ENCODE measurements at regions not wholly inside any gene's neighbourhood (a gene's known extent, or its start where the extent isn't known, plus 50 kb on each side); places are given as distances from the start of the nearest gene placed in this dataset.
"Not testable (repeated sequence)": the region's sequence is repeated elsewhere in the genome, so short reads cannot be mapped to it uniquely, and the experiment has no call there.

DNA sequence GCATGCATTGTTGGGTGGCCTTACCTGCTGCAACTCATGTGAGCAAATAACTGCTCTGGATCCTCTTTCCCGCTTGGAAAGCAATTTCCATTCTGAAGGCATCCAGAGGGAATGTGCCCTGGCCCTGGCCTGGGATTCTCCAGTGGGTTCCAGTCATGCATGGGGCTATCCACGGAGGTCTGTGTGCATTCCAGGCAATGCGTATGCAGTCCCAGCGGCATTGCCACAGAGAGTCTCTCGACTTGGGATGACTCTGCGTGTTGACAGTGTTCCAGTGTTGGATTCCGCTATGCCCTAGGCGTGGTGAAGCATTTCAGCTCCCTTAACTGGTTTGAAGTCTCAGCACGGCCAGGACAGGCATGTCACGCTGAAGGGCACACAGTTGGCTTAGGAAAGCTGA, 113.9 kb downstream of the SNRPN start:
- no peak for DNase-seq

DNA sequence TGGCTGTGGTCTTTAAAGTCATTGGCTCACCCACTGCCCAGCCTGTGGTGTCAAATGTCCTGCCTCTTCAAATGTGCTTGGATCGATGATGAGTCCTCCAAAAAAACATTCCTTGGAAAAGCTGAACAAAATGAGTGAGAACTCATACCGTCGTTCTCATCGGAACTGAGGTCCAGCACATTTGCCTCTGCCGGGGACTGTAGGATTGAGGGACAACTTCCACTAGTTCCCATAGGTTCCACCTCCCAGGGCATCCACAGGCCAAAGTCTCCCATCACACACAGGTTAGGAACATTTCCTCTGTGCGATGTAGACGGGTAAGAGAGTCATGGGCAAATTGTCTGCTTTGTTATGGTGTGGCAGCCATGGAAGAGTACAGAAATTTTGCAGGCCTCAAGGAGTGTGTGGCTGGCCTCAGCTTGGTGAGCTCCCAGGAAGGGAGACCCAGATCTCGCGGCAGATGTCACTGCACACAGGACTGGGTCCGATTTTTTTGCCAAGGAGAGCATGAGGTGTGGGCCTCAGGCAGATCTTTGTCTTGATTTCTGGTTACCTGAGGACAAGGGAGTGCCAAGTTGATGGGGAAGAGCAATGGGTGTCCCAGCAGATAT, 115.7 kb downstream of the SNRPN start:
- DNase-seq: no peak

DNA sequence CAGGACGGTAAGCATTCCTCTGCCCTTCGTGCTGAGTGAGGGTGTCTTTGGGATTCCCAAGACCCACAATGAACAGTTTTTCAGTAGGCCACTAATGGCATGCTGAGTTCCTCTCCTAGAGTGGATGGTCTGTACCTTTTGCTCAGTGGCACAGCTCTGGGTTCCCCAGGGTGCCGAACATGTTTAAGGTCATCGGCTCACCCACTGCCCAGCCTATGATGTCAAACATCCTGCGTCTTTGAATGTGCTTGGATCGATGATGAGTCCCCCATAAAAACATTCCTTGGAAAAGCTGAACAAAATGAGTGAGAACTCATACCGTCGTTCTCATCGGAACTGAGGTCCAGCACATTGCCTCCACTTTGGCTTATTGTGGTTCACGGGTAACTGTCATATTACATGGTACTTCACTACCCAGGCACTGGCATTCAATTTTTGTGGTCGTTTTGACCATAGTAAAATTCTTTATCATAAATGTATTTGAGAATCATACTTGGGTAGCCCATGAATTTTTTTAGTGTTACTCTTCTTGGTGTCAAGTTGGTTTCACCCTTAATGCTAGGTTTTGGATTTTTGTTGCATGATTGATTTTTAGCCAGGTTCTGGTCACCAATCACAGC, 118.2 kb downstream of the SNRPN start:
- DNase-seq: no peak

- DNase-seq: no peak
Observed at GRCh38 chr15:25087137-25087536, 132.3 kb downstream of the SNRPN start.

- no peak for DNase-seq
Observed at GRCh38 chr15:25088261-25088790, 133.5 kb downstream of the SNRPN start.

GRCh38 chr15:25089577-25089976, 134.8 kb downstream of the SNRPN start:
- no peak for DNase-seq

DNA sequence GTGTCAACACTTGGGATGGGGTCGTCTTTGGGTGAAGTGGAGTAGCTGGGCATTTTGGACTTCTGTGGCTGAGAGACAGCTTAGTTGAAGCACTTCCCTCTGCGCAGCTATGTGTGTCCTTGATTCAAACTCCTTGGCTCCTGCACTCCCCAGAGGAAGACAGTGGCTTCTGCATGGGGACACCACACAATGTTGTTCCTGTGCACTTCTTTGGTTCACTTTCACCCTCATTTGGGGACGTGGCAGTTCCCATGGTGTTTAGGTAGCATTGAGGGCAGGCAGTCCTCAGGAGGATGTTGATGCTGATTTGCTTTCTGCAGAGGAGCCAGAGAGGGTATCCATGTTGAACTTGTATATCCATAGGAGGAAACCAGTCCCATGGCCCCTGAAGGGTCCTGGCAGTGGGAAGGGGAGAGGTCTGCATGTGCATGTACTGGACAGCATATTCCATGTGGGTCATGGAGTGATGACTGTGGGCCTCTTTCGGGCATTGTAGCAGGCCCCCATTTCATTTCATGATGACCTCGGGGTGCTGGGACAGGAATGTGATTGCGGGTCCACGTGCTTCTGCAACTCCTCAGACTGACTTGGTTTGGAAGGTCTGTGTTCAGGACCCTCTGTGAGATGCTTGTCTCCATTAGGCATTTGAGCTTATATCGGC, 135.4 kb downstream of the SNRPN start:
- no peak for DNase-seq

DNA sequence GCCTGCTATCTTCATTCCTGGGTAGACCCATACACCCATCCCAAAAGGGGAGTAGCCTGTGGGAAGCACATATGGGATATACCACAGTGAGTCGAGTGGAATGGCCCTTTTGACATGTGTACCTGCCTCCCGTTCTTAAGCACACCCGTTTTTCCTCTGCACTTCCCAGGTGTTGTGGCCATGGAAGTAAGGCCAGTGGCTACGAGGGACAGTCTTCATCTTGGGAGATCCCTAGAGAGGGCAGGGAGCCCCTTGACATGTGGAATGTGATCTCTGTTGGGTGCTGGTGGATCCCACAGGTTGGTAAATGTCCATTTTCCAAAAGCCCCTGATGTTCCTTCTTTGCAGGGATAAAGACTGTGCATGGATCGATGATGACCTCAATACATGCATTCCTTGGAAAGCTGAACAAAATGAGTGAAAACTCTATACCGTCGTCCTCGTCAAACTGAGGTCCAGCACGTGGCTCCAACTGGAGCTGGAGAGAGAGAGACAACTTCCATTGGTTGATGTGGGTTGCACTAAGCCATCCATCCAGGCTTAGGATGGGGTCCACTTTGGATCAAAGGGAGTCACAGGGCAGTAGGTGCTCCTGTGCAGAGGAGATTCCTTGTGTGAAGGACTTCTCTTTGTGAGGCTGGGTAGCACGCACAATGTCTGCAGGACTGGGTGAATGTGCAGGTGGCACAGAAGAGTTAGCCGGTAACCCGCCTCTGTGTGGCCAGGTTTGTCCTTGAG, 136.8 kb downstream of the SNRPN start:
- no peak for DNase-seq

- no peak for DNase-seq
Observed at GRCh38 chr15:25092661-25093060, 137.9 kb downstream of the SNRPN start.

GRCh38 chr15:25093455-25094029, 138.8 kb downstream of the SNRPN start:
- no peak for DNase-seq

GRCh38 chr15:25094066-25094465, 139.3 kb downstream of the SNRPN start:
- DNase-seq: no peak

DNA sequence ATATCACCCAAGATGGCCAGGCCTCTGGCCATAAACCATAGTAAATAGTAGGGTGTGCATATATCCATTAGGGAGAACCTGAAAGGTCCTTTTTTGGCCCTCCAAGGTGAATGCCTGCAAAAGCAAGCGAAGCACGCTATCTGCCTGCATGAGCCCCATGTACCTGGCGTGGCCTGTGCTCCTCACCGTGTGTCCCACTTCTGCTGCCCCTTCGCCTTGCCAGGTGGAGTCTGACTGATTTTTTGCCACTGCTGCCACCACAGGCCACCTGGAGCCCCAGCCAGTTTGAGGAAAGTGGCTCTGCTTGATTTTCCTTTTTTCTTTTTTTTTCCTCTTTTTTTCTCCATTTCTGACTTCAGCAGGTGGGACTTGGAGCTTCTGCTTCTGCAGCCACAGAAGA, 139.7 kb downstream of the SNRPN start:
- no peak for DNase-seq

DNA sequence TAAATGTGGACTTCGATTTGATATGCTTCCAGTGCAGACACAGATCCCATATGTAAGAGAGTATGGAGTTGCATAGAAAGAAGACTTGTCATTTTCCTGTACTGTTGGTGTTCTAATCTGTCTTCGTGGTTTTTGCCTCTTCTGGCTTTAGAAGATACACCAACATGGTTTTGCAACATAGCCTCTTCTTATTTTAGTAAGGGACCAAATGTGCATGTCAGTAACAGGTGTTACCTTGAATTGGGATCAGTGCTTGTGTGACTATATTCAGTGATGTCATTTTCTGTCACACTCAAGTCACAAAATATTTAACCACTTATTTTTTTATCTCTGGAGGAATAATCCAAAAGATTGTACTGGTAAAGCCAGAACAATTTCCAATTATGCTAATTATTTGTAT, 140.4 kb downstream of the SNRPN start:
- no peak for DNase-seq

DNA sequence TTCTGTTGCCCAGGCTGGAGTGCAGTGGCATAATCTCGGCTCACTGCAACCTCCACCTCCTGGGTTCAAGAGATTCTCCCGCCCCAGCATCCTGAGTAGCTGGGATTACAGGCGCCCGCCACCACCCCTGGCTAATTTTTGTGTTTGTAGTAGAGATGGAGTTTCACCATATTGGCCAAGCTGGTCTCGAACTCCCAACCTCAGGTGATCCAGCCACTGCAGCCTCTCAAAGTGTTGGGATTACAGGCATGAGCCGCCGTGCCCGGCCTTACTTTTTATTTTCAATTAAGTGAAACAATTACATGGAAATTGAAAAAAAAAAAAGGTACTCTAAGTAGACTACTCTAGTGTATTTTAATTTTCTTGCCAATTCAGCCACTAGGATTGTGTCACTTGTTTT, 145.2 kb downstream of the SNRPN start:
- not testable (repeated sequence) for DNase-seq

DNA sequence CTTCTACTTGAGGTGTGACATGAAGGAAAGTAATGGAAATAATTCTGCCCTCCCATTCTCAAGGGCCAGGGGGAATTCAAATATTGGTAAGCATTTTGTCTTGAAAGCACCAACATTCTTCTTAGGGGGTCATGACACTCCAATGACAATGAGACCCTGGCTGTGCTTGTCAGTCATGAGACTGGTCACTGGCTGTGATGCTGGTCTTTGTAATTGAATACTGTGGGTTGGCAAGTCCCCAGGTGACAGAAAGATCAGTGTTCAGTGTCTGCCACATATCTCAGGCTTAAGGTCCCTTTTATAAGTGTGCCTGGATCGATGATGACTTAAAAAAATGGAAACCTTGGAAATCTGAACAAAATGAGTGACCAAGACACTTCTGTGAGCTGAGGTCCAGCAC, 151.4 kb downstream of the SNRPN start:
- no peak for DNase-seq

DNA sequence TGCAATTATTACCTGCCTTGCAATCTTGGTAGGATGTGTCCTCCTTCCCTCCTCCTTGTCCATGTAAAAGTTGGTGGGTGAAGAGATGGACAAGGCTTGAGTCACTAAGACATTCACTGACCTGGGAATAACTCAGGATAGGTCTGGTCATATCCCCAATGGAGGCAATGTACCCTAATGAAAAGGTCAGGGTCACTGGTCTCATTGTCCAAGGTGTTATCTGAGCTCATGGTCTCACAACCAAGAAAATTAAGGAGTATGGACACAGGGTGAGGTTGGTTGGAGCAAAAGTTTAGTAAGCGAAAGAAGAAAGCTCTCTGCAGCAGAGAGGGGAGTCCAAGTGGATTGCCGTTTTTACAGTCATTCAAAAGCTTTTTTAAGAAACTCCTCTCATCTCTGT, 179.0 kb downstream of the SNRPN start:
- DNase-seq: no peak

DNA sequence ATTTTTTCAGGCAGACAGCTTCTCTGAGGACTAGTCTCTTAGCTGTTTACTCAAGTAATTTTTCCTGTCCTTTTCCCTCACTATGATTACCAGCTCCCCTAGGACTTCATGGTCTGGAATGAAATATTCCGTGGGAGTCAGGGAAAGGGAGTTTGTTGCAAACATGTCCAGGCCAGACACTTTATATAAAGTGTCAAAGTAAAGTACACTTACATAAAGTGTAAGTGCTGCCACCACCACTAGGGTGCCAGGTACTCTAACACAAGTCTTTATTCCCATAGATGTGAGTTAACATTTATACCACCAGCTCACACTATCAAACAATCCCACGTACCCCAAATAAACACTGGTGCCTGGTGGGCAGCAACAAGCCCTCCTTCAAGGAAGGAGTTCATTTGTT, 179.8 kb downstream of the SNRPN start:
- DNase-seq: no peak

DNA sequence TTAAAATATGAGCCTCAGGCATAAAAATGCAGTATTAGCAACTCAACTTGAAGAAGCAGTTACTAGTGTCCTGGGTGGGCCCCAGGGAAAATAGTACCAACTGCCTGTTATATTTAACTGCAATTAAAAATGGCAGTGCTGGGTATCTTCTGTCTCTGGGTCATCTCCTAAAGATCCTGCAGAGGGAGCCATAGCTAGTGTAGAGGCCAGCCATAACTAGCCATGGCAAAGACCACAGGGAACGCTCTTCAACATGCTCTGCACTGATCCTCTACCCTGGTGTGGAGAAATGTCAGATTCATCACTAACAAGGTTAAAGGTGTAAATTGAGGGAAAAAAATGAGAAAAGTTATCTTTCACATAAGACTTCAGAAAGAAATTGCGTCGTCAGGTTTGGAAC, 181.3 kb downstream of the SNRPN start:
- DNase-seq: no peak

DNA sequence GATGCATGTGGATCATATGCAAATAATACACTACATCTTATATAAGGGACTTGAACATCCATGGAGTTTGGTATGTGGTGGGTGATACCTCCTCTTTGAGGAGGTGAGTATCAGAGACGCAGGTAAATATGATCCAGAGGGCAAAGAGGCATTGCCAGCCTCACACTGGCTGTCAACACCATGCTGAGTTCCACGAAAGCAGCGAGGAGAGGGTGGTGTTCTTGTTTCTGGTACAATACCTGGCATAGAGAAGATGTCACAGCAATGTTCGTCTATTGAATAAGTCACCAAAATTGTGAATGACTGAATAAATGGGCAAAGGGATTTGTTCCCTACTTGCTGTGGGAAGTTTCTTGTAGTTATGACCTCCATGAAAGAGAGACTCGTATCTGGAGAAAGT, 182.2 kb downstream of the SNRPN start:
- DNase-seq: no peak

GRCh38 chr15:25169318-25169717, 214.5 kb downstream of the SNRPN start:
- DNase-seq: no peak

DNA sequence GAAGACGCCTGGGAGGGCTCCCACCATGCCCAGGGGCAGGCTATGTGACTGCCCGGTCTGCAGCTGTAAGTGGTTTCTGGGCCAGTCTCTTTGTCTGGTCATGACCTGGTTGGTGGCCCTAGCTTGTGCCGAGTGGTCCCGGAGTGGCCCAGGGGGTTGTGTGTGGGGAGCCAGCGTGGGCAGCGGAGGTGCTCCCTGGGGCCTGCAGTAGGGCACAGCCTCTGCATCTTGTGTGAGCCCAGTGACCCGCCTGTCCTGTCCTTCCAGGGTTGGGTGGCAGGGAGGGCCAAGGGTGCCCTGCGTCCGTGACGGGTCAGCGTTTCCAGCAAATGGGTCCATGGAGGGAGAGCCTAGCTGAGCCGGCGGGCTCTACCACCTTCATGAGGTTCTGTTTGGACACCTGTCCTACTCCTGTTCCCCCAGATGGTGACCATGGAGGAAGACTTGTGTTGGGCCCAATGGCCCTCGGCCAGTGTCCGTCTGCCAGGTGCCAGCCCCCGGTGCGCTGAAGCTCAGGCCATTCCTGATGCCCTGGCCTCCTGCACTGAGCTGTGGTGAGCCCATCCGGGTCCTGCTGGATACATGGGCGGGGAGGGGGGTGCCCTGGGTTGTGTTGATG, 215.4 kb downstream of the SNRPN start:
- DNase-seq: no peak

GRCh38 chr15:25170781-25171110, 216.0 kb downstream of the SNRPN start:
- no peak for DNase-seq

Data from cerebellar nuclear complex (tissue), 1 donor.